MM.1S (cell line): ENCODE measurements at regions not wholly inside any gene's neighbourhood (a gene's known extent, or its start where the extent isn't known, plus 50 kb on each side); places are given as distances from the start of the nearest gene placed in this dataset.
A peak's percentile ranks its signal among the peaks of the same experiment; 100 is the strongest.

ENCODE experiments used
- DNase-seq: peaks from one replicate; pipeline ENCODE4 v3.0.0-alpha.2; 2015
- H2AFZ ChIP-seq: fragments of 300-600 bp; sonication (generic); 2 replicates; pipeline ENCODE4 v1.6.0; 2016; ENCODE audit warnings: antibody characterized with exemption, low read length
- H3F3A ChIP-seq: fragments of 300-600 bp; sonication (generic); 2 replicates; pipeline ENCODE4 v1.6.1; 2016; ENCODE audit warnings: mild to moderate bottlenecking, antibody characterized with exemption, low read length, moderate library complexity, mixed read lengths; ENCODE audit not compliant: insufficient read depth
- H3K27ac ChIP-seq: fragments of 300-600 bp; sonication (generic); 2 replicates; pipeline ENCODE4 v1.5.1; 2016; ENCODE audit warnings: mild to moderate bottlenecking, low read length
- H3K27me3 ChIP-seq: fragments of 300-600 bp; sonication (generic); replicated peaks from 2 replicates; pipeline ENCODE4 v1.6.0; 2016; ENCODE audit warnings: low read length; ENCODE audit not compliant: insufficient read depth
- H3K36me3 ChIP-seq: fragments of 300-600 bp; sonication (generic); replicated peaks from 2 replicates; pipeline ENCODE4 v1.6.1; 2016; ENCODE audit warnings: mild to moderate bottlenecking, low read length, mixed read lengths; ENCODE audit not compliant: insufficient read depth
- H3K4me1 ChIP-seq: fragments of 300-600 bp; sonication (generic); 2 replicates; pipeline ENCODE4 v1.6.1; 2016; ENCODE audit warnings: low read length, mixed read lengths
- H3K4me2 ChIP-seq: fragments of 300-600 bp; sonication (generic); 2 replicates; pipeline ENCODE4 v1.6.0; 2016; ENCODE audit warnings: low read depth, low read length
- H3K4me3 ChIP-seq: fragments of 300-600 bp; sonication (generic); 2 replicates; pipeline ENCODE4 v1.5.1; 2016; ENCODE audit warnings: low read length, mixed read lengths
- H3K79me2 ChIP-seq: fragments of 300-600 bp; sonication (generic); 2 replicates; pipeline ENCODE4 v1.6.1; 2016; ENCODE audit warnings: mixed run types, low read length, mixed read lengths
- H3K9ac ChIP-seq: fragments of 300-600 bp; sonication (generic); 2 replicates; pipeline ENCODE4 v1.6.1; 2016; ENCODE audit warnings: low read length, mixed read lengths
- H3K9me2 ChIP-seq: fragments of 300-600 bp; sonication (generic); replicated peaks from 2 replicates; pipeline ENCODE4 v1.6.1; 2016; ENCODE audit warnings: mild to moderate bottlenecking, low read length, mixed read lengths; ENCODE audit not compliant: insufficient read depth
- H3K9me3 ChIP-seq: fragments of 300-600 bp; sonication (generic); replicated peaks from 2 replicates; pipeline ENCODE4 v1.6.1; 2016; ENCODE audit warnings: mild to moderate bottlenecking, low read length, mixed read lengths; ENCODE audit not compliant: insufficient read depth
- H4K20me1 ChIP-seq: fragments of 300-600 bp; sonication (generic); 2 replicates; pipeline ENCODE4 v1.6.1; 2016; ENCODE audit warnings: mild to moderate bottlenecking, low read length, moderate library complexity, mixed read lengths; ENCODE audit not compliant: insufficient read depth
- CTCF ChIP-seq: fragments of 300-600 bp; sonication (generic); IDR thresholded peaks from 2 replicates; pipeline ENCODE4 v1.5.1; 2016; ENCODE audit warnings: antibody characterized with exemption, low read length, mixed read lengths
- EZH2 ChIP-seq: fragments of 300-600 bp; sonication (generic); optimal IDR thresholded peaks from 2 replicates; pipeline ENCODE3; 2017; ENCODE audit warnings: low read depth, mild to moderate bottlenecking, antibody characterized with exemption, low read length, mixed read lengths
- EZH2phosphoT487 ChIP-seq: fragments of 300-600 bp; sonication (generic); IDR thresholded peaks from 2 replicates; pipeline ENCODE4 v1.6.1; 2018; ENCODE audit warnings: antibody characterized with exemption, low read length

GRCh38 chr3:80086426-80086825 is 318.6 kb upstream of the ROBO1 start:
- Histone ChIP-seq H3K9me2 (no peaks in the 10 kb centered on the region), H2AFZ (no peak overlapping the region), H3K27ac (no peak overlapping the region), H3K4me1 (no peaks in the 10 kb centered on the region), H3K4me3 (no peak overlapping the region), H3K36me3 (no peaks in the 10 kb centered on the region), H3K79me2 (no peaks in the 10 kb centered on the region), H4K20me1 (no peaks in the 10 kb centered on the region), H3F3A (no peaks in the 10 kb centered on the region), H3K9me3 (no peaks in the 10 kb centered on the region), H3K27me3 (no peaks in the 10 kb centered on the region), H3K9ac (no peak overlapping the region), H3K4me2 (no peak overlapping the region)
- TF ChIP-seq EZH2phosphoT487 = no peak
- TF ChIP-seq EZH2 = no peak
- TF ChIP-seq CTCF = no peak
- DNase-seq = no peak

- H4K20me1 ChIP-seq = no peaks in the 10 kb centered on the region
- H3K27me3 ChIP-seq = no peaks in the 10 kb centered on the region
Observed at GRCh38 chr3:80079886-80080285, 312.1 kb upstream of the ROBO1 start.

GRCh38 chr3:80068459-80068858 is 300.7 kb upstream of the ROBO1 start:
- Histone ChIP-seq H3K4me1 (peaks cover 10% of the 10 kb centered on the region), H3K9me2 (no peaks in the 10 kb centered on the region), H3K4me2 (peak overlapping the region; percentile 59), H3K9me3 (no peaks in the 10 kb centered on the region), H3K27ac (peak overlapping the region; percentile 47; the same call in 1 of the 2 replicates), H3K9ac (no peak overlapping the region), H3K27me3 (no peaks in the 10 kb centered on the region), H3F3A (peaks cover 6% of the 10 kb centered on the region; the same call in 1 of the 2 replicates), H3K4me3 (peak overlapping the region; percentile 33), H3K79me2 (no peaks in the 10 kb centered on the region), H2AFZ (peak overlapping the region; percentile 7), H3K36me3 (no peaks in the 10 kb centered on the region), H4K20me1 (no peaks in the 10 kb centered on the region)
- peak; percentile 65 for DNase-seq
- TF ChIP-seq EZH2phosphoT487 (no peak), CTCF (no peak), EZH2 (no peak)

More at GRCh38 chr3:80079886-80080285, 312.1 kb upstream of the ROBO1 start:
- Histone ChIP-seq H3K9me2 (no peaks in the 10 kb centered on the region), H3K36me3 (no peaks in the 10 kb centered on the region), H3K4me1 (no peaks in the 10 kb centered on the region), H3K27ac (no peak overlapping the region), H3K9me3 (no peaks in the 10 kb centered on the region), H3K4me3 (no peak overlapping the region), H3F3A (no peaks in the 10 kb centered on the region), H3K79me2 (no peaks in the 10 kb centered on the region), H2AFZ (no peak overlapping the region), H3K9ac (no peak overlapping the region), H3K4me2 (no peak overlapping the region)
- TF ChIP-seq EZH2 = no peak
- no peak for TF ChIP-seq CTCF
- no peak for TF ChIP-seq EZH2phosphoT487
- no peak for DNase-seq
